ENCODE measurements at regions not wholly inside any gene's neighbourhood (a gene's known extent, or its start where the extent isn't known, plus 50 kb on each side); places are given as distances from the start of the nearest gene placed in this dataset.
A peak's percentile ranks its signal among the peaks of the same experiment; 100 is the strongest.
"Not testable (repeated sequence)": the region's sequence is repeated elsewhere in the genome, so short reads cannot be mapped to it uniquely, and the experiment has no call there.

GRCh38 chr2:158866082-158866481 is 71.0 kb downstream of the DAPL1 start:
- DNase-seq = not testable (repeated sequence)

- not testable (repeated sequence) for DNase-seq
Measured at GRCh38 chr2:158867531-158868191, 72.5 kb downstream of the DAPL1 start.

GRCh38 chr2:158868386-158868785 is 73.3 kb downstream of the DAPL1 start:
- not testable (repeated sequence) for DNase-seq

DNA sequence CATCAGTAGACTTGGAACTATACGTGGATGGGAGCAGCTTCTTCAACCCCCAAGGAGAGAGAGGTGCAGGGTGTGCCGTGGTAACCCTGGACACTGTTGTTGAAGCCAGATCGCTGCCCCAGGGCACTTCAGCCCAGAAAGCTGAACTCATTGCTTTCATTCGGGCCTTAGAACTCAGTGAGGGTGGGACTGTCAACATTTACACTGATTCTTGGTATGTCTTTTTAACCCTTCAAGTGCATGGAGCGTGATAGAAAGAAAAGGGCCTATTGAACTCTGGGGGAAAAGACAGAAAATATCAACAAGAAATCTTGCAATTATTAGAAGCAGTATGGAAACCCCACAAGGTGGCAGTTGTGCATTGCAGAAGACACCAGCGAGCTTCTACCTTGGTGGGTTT is 74.0 kb downstream of the DAPL1 start:
- not testable (repeated sequence) for DNase-seq

- DNase-seq = not testable (repeated sequence)
Measured at GRCh38 chr2:158869609-158870008, 74.5 kb downstream of the DAPL1 start.

DNA sequence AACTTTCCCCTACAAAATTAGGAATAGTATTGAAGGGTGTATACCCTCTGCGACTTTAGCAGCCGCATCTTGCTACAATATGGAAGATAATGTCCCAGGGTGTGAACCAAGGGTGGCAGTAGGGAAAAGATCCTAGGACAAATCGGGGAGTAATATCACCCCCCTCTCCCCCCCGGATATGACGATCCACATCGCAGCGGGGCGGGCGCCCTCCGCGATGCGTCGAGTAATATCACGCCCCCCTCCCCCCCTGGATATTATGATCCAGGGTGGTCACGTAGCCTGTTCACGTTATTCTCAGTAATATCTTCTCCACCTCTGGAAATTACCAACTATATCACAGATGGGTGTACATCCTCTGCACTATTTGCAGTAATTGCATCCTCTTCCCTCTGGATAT is 82.9 kb downstream of the DAPL1 start:
- DNase-seq = no peak

GRCh38 chr2:158879229-158879903 is 84.2 kb downstream of the DAPL1 start:
- DNase-seq = no peak

DNA sequence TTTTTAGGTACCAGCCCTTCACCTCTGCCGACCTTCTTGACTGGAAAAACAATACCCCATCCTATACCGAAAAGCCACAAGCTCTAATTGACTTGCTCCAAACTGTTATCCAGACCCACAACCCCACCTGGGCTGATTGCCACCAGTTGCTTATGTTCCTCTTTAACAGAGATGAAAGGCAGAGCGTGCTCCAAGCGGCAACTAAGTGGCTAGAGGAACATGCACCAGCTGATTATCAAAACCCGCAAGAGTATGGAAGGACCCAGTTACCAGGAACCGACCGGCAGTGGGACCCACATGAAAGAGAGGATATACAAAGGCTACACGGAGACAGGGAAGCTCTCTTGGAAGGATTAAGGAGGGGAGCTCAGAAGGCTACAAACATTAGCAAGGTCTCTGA is 86.1 kb upstream of the TANC1 start:
- no peak for DNase-seq

DNA sequence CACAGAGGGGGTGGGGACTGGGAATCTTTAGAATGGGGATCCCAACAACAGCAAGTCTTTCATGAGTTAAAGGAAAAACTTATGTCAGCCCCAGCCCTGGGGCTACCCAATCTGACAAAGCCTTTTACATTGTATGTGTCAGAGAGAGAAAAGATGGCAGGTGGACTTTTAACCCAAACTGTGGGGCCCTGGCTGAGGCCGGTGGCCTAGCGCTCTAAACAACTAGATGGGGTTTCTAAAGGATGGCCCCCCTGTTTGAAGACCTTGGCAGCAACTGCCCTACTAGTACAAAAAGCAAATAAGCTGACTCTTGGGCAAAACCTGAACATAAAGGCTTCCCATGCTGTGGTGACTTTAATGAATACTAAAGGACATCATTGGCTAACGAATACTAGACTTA is 83.9 kb upstream of the TANC1 start:
- not testable (repeated sequence) for DNase-seq

DNA sequence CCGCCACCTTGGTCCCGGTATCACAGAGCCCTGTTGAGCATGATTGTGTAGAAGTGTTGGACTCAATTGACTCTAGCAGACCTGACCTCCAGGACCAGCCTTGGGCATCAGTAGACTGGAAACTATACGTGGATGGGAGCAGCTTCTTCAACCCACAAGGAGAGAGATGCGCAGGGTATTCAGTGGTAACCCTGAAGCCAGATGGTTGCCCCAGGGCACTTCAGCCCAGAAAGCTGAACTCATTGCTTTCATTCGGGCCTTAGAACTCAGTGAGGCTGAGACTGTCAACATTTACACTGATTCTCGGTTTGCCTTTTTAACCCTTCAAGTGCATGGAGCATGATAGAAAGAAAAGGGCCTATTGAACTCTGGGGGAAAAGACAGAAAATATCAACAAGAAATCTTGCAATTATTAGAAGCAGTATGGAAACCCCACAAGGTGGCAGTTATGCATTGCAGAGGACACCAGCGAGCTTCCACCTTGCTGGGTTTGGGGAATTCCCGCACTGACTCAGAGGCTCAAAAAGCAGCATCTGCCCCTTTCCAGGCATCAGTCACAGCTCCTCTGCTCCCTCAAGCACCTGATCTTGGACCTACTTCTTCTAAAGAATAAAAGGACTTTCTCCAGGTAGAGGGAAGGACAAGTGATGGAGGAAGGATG is 83.3 kb upstream of the TANC1 start:
- not testable (repeated sequence) for DNase-seq

DNA sequence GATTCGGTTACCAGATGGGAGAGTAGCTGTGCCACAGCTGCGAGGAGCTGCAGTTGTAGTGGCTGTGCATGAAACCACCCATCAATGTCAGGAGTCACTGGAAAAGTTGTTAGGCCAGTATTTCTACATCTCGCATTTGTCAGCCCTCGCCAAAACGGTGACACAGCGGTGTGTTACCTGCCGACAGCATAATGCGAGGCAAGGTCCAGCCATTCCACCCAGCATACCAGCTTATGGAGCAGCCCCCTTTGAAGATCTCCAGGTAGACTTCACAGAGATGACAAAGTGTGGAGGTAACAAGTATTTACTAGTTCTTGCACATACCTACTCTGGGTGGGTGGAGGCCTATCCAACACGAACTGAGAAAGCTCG is 82.8 kb upstream of the TANC1 start:
- not testable (repeated sequence) for DNase-seq

DNA sequence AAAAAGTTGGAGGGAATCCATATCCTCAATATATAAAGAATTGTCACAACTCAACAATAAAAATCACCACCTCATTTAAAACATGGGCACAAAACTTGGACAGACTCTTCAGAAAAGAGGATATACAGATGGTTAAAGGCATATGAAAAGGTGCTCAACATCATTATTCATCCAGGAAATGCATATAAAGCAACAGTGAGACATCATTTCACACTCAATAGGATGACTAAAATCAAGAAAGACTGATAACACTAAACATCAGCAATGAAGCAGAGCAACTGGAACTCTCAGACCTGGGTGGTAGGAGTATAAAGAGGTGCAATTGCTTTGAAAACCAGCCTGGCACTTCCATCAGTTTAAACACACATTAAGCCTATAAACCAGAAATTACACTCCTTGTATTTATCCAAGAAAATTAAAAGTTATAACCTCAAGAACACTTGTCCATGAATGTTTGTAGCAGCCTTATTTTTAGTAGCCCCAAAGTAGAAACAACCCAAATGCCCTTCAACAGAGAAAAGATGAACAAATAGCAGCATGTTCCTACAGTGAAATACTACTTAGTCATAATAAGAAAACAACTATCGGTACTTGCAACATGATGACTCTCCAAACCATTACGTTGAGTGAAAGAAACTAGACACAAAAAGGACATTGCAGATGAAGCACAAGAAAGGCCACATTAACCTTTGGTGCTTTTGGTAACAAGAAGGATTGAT is 79.1 kb upstream of the TANC1 start:
- DNase-seq = no peak

DNA sequence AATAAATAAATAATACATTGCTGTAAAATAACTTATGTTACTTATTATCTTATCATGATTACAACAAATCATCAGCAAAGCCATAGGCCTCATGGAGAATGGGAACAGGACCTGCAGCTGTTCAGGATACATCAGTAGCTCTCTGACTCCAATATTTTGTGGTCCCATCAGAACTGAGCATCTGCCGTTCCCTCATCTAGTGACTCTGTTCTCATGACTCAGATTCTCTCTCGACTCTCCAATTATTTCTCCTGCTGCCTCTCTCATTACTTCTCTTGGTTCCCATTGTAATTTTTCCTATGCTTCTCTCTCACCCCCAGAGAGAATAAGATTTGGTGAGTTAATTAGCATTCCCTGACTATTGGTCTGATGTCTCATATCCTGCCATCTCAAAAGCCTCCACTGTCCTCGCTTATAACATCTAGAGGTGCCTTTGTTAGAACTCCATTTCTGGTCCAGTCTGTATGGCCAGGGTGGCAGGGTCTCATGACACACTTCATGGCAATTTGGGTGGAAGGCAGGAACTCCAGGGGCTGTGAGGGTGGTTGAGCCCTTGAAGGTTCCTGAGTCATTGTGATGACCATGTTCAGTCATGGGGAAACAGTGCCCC is 78.0 kb upstream of the TANC1 start:
- no peak for DNase-seq

GRCh38 chr2:158893026-158893425 is 75.4 kb upstream of the TANC1 start:
- DNase-seq = peak; percentile 38

DNA sequence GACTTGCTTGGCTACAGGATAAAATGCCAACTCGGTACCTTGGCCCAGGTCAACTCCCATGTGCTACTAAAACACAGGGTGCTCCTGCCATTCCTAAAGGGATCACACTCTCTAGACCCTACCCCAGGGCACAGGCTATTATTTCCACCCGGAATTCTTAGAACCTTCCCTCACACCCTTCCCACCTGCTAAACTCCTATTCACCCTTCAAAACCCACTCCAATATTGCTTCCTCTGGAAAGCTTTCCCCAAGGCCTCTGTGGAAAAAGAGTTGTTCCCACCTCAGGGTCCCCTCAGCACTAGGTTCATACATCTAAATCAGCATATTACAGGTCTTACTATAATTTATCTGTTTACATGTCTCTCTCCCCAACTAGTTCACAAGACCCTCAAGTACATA is 75.0 kb upstream of the TANC1 start:
- no peak for DNase-seq

DNA sequence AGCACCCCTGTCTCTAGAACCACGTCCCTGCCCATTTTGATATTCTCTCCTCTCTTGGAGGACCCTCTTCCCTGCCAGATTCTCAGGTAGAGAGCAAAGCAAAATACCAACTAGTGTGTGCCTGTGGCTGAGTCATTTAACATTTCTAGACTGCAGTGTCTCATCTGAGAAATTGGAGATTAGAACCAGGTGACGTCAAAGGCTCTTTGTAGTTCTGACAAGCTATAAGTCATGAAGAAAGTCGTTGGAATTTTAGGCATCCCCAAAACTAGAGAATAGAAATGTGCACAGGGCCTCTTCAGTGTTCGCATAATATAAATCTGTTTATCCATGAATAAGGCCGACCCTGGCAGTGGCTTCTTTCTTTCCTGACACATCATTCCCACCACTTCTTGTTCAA is 74.4 kb upstream of the TANC1 start:
- DNase-seq = no peak

- DNase-seq = no peak
Measured at GRCh38 chr2:158894572-158894971, 73.9 kb upstream of the TANC1 start.

- no peak for DNase-seq
Measured at GRCh38 chr2:158900345-158900744, 68.1 kb upstream of the TANC1 start.

DNA sequence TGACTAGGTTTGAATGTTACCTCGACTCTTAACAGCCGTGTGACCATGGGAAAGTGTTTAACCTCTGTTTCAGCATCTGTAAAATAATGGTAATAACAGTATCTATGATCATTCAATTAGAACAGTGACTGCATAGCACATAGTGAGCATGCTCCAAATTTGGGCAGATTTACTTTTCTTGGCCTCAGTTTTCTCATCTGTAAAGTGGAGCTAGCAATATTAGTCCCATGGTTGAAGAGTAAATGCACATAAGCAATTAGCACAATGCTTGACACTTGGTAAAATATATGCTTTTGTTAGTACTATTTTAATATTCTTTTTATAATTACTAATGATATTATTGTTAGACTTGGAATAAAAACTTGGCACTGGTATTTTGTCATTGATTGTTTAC is 66.4 kb upstream of the TANC1 start:
- DNase-seq = no peak

DNA sequence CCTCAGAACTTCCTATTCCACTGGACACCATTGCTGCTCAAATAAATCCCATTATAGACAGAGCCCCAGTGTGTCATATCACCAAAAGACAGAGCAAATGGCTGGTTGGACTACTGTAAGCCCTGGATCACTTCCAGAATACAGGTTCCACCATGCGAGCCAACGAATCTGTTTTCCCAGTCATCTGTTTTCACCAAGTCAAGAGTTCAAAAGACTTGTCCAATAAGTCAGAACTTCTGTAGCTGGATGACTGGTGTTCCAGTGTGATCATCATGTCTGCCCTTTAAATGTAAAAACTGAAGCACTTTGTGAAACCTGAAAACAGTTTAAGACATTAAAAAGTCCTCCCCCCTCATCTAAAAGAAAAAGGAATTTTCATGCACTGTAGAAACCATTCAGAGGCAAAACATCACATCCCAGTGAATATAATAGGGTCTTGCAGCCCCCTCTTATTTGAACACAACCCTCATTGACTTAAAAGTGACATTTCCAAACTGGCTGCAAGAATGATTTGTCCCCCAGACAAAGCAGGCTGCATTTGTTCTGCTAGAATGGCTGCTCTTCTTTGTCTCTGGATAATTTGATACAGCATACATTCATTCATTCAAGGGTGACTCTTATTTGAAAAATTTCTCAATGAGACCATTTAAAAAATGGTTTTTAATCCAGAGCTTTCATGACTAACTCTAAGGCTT is 64.6 kb upstream of the TANC1 start:
- DNase-seq = peak; percentile 62

- DNase-seq = no peak
Measured at GRCh38 chr2:158904627-158905177, 63.7 kb upstream of the TANC1 start.

DNA sequence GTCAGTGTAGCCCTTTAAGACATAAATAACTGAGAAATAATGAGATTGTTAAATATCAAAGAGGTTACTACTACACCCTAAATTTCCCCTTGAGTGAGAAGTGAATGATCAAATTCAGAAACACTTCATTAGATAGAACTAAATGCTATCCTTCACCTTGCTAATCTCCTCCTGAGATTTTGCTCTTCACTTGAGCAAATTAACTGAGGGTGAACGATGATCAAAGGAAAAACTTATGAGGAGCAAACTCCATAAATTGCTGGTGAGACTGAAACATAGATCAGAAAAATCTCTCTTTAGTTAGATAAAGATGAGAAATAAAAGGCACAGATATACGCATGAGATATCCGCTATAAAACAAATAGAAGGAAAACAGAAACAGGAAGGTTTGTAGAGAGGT is 63.1 kb upstream of the TANC1 start:
- DNase-seq = no peak

Data from retina (tissue), 1 donor.